Breast epithelium (tissue), 4 donors: ENCODE measurements at regions not wholly inside any gene's neighbourhood (a gene's known extent, or its start where the extent isn't known, plus 50 kb on each side); places are given as distances from the start of the nearest gene placed in this dataset.

Source experiments
- DNase-seq, 2 donors: peaks; one replicate each; pipeline ENCODE4 v3.0.0-alpha.2; 2019; ENCODE audit warnings: low spot score in 2 of 2
- H3K27ac ChIP-seq, 2 donors: fragments of 200-600 bp; sonication (generic) in 1 of 2; one replicate each; pipeline ENCODE4 v1.5.1; 2016 to 2019; ENCODE audit warnings: mild to moderate bottlenecking in 1 of 2
- H3K27me3 ChIP-seq, 2 donors: fragments of 200-600 bp; sonication (generic) in 1 of 2; one replicate each; pipeline versions ENCODE4 v1.5.1 to v1.6.0; 2017 to 2019; ENCODE audit warnings: control low read depth in 1 of 2, mild to moderate bottlenecking in 1 of 2
- H3K36me3 ChIP-seq: fragments of 200-600 bp; one replicate; pipeline ENCODE4 v1.5.1; 2019
- H3K4me1 ChIP-seq, 2 donors: fragments of 200-600 bp; sonication (generic); one replicate each; pipeline ENCODE4 v1.5.1; 2016 to 2019; ENCODE audit warnings: control low read depth in 1 of 2
- H3K4me3 ChIP-seq, 3 donors: fragments of 200-600 bp; sonication (generic); 1 replicate in 2 of 3; 2 replicates in 1 of 3; pipeline ENCODE4 v1.5.1; 2016 to 2019; ENCODE audit warnings: mild to moderate bottlenecking in 3 of 3, moderate library complexity in 2 of 3
- H3K9me3 ChIP-seq, 2 donors: fragments of 200-600 bp; sonication (generic) in 1 of 2; one replicate each; pipeline ENCODE4 v1.5.1; 2016 to 2019; ENCODE audit warnings: control low read depth in 1 of 2
- CTCF ChIP-seq, 3 donors: fragments of 450-650 bp; IDR thresholded peaks; one replicate each; pipeline ENCODE4 v1.5.1; 2016 to 2017; ENCODE audit warnings: antibody characterized with exemption in 3 of 3, mild to moderate bottlenecking in 3 of 3, moderate library complexity in 3 of 3
- POLR2A ChIP-seq: fragments of 450-650 bp; IDR thresholded peaks from one replicate; pipeline ENCODE4 v1.6.1; 2016; ENCODE audit warnings: antibody characterized with exemption, mild to moderate bottlenecking, moderate library complexity
- POLR2AphosphoS5 ChIP-seq, 3 donors: sonication (generic); formaldehyde crosslinking; IDR thresholded peaks; one replicate each; pipeline ENCODE4 v1.6.1; 2017; ENCODE audit warnings: antibody characterized with exemption in 3 of 3
- intact Hi-C: fragments of 100-400 bp; cut with DNase I; formaldehyde crosslinking; loops from one replicate; pipeline ENCODE4 v1.15.1; 2023; ENCODE audit warnings: low total_unique reads

GRCh38 chr9:106577121-106577520 lies 285.8 kb upstream of the ZNF462 start:
- intact Hi-C loops: no loop called here
- no peaks in the 10 kb centered on the region for H3K27me3 ChIP-seq
- no peak overlapping the region for H3K27ac ChIP-seq
- no peaks in the 10 kb centered on the region for H3K36me3 ChIP-seq
- TF ChIP-seq POLR2AphosphoS5 (IDR thresholded peaks at IDR 0.05) (no peak), POLR2A (no peak), CTCF (IDR thresholded peaks at IDR 0.05) (no peak)
- DNase-seq: no peak
- no peaks in the 10 kb centered on the region for H3K4me1 ChIP-seq
- no peak overlapping the region for H3K4me3 ChIP-seq
- peaks cover 13 to 14% of the 10 kb centered on the region in 2 donors for H3K9me3 ChIP-seq

- TF ChIP-seq POLR2A (no peak), POLR2AphosphoS5 (IDR thresholded peaks at IDR 0.05) (no peak), CTCF (IDR thresholded peaks at IDR 0.05) (no peak)
- DNase-seq: no peak
- intact Hi-C loops: no loop called here
- Histone ChIP-seq H3K4me3 (no peak overlapping the region), H3K4me1 (no peaks in the 10 kb centered on the region), H3K36me3 (no peaks in the 10 kb centered on the region), H3K27me3 (no peaks in the 10 kb centered on the region), H3K9me3 (peaks cover 13 to 14% of the 10 kb centered on the region in 2 donors), H3K27ac (no peak overlapping the region)
These were observed 282.4 kb upstream of the ZNF462 start for GRCh38 chr9:106580546-106580945.

- Histone ChIP-seq H3K4me3 (no peak overlapping the region), H3K4me1 (no peaks in the 10 kb centered on the region), H3K36me3 (no peaks in the 10 kb centered on the region), H3K9me3 (peaks cover 13 to 14% of the 10 kb centered on the region in 2 donors), H3K27ac (no peak overlapping the region), H3K27me3 (no peaks in the 10 kb centered on the region)
- TF ChIP-seq POLR2AphosphoS5 (IDR thresholded peaks at IDR 0.05) (no peak), CTCF (IDR thresholded peaks at IDR 0.05) (no peak), POLR2A (no peak)
- intact Hi-C loops: no loop called here
- DNase-seq: no peak
These were observed 281.0 kb upstream of the ZNF462 start for GRCh38 chr9:106581973-106582372.

- no peaks in the 10 kb centered on the region for H3K36me3 ChIP-seq
- intact Hi-C loops: loop anchor here (2.0 kb wide), 1 partner anchor 25 kb away; no protein-coding TSS in a partner anchor
- H3K9me3 ChIP-seq: peaks cover 8 to 10% of the 10 kb centered on the region in 2 donors
- H3K27ac ChIP-seq: no peak overlapping the region
- H3K27me3 ChIP-seq: no peaks in the 10 kb centered on the region
- TF ChIP-seq POLR2AphosphoS5 (IDR thresholded peaks at IDR 0.05) (no peak), CTCF (IDR thresholded peaks at IDR 0.05) (no peak), POLR2A (no peak)
- no peak for DNase-seq
- no peaks in the 10 kb centered on the region for H3K4me1 ChIP-seq
- no peak overlapping the region for H3K4me3 ChIP-seq
These were observed 279.2 kb upstream of the ZNF462 start for GRCh38 chr9:106583751-106584150.

- no peaks in the 10 kb centered on the region for H3K36me3 ChIP-seq
- H3K9me3 ChIP-seq: no peaks in the 10 kb centered on the region
- no peak for TF ChIP-seq POLR2A
- TF ChIP-seq CTCF (IDR thresholded peaks at IDR 0.05): no peak
- no peak for TF ChIP-seq POLR2AphosphoS5 (IDR thresholded peaks at IDR 0.05)
- H3K4me1 ChIP-seq: no peaks in the 10 kb centered on the region
- H3K27me3 ChIP-seq: no peaks in the 10 kb centered on the region
- DNase-seq: no peak
- H3K27ac ChIP-seq: no peak overlapping the region
- intact Hi-C loops: no loop called here
- no peak overlapping the region for H3K4me3 ChIP-seq
These were observed 275.9 kb upstream of the ZNF462 start for GRCh38 chr9:106587042-106587441.
